ENCODE measurements at regions not wholly inside any gene's neighbourhood (a gene's known extent, or its start where the extent isn't known, plus 50 kb on each side); places are given as distances from the start of the nearest gene placed in this dataset.

DNA sequence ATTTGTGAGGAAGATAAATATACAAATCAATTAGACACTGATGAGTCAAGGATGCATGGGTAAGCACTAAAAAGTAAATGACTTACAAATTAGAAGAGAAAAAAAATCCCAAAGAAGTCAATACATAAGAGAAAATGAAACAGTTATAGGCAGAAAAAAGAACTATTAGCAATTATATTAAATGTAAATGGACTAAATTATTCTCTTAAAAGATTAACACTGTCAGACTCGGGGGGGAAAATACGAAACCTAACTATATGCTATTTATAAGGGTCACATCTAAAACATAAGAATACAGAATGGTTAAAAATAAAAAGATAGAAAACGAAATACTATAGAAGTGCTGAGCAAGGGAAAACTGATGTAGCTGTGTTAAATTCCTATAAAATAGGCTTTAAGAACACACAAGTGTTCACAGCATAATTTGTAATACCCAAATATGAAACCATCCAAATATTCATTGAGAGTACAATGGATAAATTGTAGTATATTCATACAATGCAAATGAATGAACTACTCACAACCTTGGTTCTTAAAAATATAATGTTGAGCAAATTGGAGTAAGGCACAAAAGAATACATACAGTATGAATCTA is 67.1 kb upstream of the SH3PXD2B start (continued):
- TF ChIP-seq, protein P1, sequence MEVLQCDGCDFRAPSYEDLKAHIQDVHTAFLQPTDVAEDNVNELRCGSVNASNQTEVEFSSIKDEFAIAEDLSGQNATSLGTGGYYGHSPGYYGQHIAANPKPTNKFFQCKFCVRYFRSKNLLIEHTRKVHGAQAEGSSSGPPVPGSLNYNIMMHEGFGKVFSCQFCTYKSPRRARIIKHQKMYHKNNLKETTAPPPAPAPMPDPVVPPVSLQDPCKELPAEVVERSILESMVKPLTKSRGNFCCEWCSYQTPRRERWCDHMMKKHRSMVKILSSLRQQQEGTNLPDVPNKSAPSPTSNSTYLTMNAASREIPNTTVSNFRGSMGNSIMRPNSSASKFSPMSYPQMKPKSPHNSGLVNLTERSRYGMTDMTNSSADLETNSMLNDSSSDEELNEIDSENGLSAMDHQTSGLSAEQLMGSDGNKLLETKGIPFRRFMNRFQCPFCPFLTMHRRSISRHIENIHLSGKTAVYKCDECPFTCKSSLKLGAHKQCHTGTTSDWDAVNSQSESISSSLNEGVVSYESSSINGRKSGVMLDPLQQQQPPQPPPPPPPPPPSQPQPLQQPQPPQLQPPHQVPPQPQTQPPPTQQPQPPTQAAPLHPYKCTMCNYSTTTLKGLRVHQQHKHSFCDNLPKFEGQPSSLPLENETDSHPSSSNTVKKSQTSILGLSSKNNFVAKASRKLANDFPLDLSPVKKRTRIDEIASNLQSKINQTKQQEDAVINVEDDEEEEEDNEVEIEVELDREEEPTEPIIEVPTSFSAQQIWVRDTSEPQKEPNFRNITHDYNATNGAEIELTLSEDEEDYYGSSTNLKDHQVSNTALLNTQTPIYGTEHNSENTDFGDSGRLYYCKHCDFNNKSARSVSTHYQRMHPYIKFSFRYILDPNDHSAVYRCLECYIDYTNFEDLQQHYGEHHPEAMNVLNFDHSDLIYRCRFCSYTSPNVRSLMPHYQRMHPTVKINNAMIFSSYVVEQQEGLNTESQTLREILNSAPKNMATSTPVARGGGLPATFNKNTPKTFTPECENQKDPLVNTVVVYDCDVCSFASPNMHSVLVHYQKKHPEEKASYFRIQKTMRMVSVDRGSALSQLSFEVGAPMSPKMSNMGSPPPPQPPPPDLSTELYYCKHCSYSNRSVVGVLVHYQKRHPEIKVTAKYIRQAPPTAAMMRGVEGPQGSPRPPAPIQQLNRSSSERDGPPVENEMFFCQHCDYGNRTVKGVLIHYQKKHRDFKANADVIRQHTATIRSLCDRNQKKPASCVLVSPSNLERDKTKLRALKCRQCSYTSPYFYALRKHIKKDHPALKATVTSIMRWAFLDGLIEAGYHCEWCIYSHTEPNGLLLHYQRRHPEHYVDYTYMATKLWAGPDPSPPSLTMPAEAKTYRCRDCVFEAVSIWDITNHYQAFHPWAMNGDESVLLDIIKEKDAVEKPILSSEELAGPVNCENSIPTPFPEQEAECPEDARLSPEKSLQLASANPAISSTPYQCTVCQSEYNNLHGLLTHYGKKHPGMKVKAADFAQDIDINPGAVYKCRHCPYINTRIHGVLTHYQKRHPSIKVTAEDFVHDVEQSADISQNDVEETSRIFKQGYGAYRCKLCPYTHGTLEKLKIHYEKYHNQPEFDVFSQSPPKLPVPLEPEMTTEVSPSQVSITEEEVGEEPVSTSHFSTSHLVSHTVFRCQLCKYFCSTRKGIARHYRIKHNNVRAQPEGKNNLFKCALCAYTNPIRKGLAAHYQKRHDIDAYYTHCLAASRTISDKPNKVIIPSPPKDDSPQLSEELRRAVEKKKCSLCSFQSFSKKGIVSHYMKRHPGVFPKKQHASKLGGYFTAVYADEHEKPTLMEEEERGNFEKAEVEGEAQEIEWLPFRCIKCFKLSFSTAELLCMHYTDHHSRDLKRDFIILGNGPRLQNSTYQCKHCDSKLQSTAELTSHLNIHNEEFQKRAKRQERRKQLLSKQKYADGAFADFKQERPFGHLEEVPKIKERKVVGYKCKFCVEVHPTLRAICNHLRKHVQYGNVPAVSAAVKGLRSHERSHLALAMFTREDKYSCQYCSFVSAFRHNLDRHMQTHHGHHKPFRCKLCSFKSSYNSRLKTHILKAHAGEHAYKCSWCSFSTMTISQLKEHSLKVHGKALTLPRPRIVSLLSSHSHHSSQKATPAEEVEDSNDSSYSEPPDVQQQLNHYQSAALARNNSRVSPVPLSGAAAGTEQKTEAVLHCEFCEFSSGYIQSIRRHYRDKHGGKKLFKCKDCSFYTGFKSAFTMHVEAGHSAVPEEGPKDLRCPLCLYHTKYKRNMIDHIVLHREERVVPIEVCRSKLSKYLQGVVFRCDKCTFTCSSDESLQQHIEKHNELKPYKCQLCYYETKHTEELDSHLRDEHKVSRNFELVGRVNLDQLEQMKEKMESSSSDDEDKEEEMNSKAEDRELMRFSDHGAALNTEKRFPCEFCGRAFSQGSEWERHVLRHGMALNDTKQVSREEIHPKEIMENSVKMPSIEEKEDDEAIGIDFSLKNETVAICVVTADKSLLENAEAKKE (CRISPR knock-in tag; IDR thresholded peaks at IDR 0.05): no peak
- TF ChIP-seq EZH2phosphoT487 (IDR thresholded peaks at IDR 0.05; ENCODE audit: unreplicated experiment) (no peak), CREB1 (CRISPR knock-in tag; IDR thresholded peaks at IDR 0.05; ENCODE audit: low read depth) (no peak), POLR2AphosphoS5 (IDR thresholded peaks at IDR 0.05; ENCODE audit: low read depth) (no peak)

GRCh38 chr5:172511952-172512351 is 57.6 kb upstream of the SH3PXD2B start:
- H2AFZ ChIP-seq: no peak overlapping the region
- Mint-ChIP-seq H3K36me3 (ENCODE audit: low read depth) (peaks cover 10% of the 10 kb centered on the region; the same call in 2 of the 3 replicates), H3K27ac (no peak overlapping the region), H3K4me1 (peaks cover 2% of the 10 kb centered on the region; the same call in 1 of the 3 replicates), H3K27me3 (ENCODE audit: insufficient read depth, low read depth, poor library complexity) (peaks cover 7% of the 10 kb centered on the region), H3K9me3 (peaks cover 32% of the 10 kb centered on the region), H3K4me3 (no peak overlapping the region)
- no peaks in the 10 kb centered on the region for H4K20me1 ChIP-seq (replicated peaks; ENCODE audit: insufficient read depth)
- peaks cover 8% of the 10 kb centered on the region; the same call in 1 of the 2 replicates for H3K9me2 ChIP-seq (ENCODE audit: insufficient read depth)
- no peaks in the 10 kb centered on the region for H3K27me3 ChIP-seq (ENCODE audit: insufficient read depth)
- H3F3A ChIP-seq (replicated peaks; ENCODE audit: low read depth): no peaks in the 10 kb centered on the region
- ATAC-seq (no peak), DNase-seq (ENCODE audit: low spot score) (no peak)
- no peaks in the 10 kb centered on the region for H3K4me1 ChIP-seq (ENCODE audit: insufficient read depth)
- H3K36me3 ChIP-seq (ENCODE audit: insufficient read depth): peaks cover 6% of the 10 kb centered on the region
- peak overlapping the region; percentile 14; the same call in 1 of the 2 replicates for H3K4me3 ChIP-seq
- H3K27ac ChIP-seq (ENCODE audit: low read depth): no peak overlapping the region
- no peaks in the 10 kb centered on the region for H3K79me2 ChIP-seq (replicated peaks; ENCODE audit: insufficient read depth)
- no peak overlapping the region for H3K4me2 ChIP-seq
- TF ChIP-seq CREB1 (CRISPR knock-in tag; IDR thresholded peaks at IDR 0.05; ENCODE audit: low read depth) (no peak), ZNF331 (CRISPR knock-in tag; IDR thresholded peaks at IDR 0.05; ENCODE audit: low read depth) (no peak), CTCF (conservative IDR thresholded peaks at IDR 0.05; ENCODE audit: low read depth in 2 of 2) (no peak), EZH2 (IDR thresholded peaks at IDR 0.05; ENCODE audit: low read depth, unreplicated experiment) (no peak), NANOG (IDR thresholded peaks at IDR 0.05; ENCODE audit: borderline replicate concordance) (no peak)
